GM11168 (cell line): ENCODE measurements at regions not wholly inside any gene's neighbourhood (a gene's known extent, or its start where the extent isn't known, plus 50 kb on each side); places are given as distances from the start of the nearest gene placed in this dataset.

Source experiments
- in situ Hi-C: fragments of 300-500 bp; cut with MboI; formaldehyde crosslinking; loops from one replicate; pipeline ENCODE4 v1.12.0; 2022; ENCODE audit warnings: low sequenced_read_pairs; ENCODE audit not compliant: unreplicated experiment

DNA sequence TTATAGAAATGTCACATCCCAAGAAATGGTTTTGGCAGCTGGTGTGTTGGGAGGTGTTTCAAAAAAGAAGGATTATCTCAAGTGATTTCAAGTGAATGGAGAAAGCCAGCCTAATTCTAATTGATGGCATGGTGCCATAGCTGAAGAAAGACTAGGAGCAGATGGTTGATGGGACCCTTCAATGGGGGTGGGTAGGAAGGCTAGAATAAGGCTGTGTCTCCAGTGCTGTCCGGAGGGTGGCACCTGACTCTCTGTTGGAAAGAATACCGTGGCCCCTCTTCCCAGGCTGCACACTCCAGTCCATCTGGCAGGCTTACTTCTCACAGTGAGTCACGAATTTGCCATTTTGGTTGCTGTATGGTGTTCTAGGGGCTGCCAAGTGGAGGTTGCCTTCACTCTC lies 51.0 kb upstream of the GPR12 start:
- in situ Hi-C loops: no loop called here
